H9 (cell line): ENCODE measurements at regions not wholly inside any gene's neighbourhood (a gene's known extent, or its start where the extent isn't known, plus 50 kb on each side); places are given as distances from the start of the nearest gene placed in this dataset.

Experiments
- DNase-seq: peaks from one replicate; pipeline ENCODE4 v3.0.0-alpha.2; 2017
- H2AFZ ChIP-seq: one replicate; pipeline ENCODE4 v1.6.1; 2013; ENCODE audit warnings: mild to moderate bottlenecking, low read length, control low read depth, moderate library complexity
- H2AK5ac ChIP-seq: 2 replicates; pipeline ENCODE4 v1.6.1; 2013; ENCODE audit warnings: low read length, control low read depth, mixed read lengths; ENCODE audit not compliant: insufficient read length
- H2BK120ac ChIP-seq: one replicate; pipeline ENCODE4 v1.6.1; 2013; ENCODE audit warnings: low read depth, mild to moderate bottlenecking, low read length, control low read depth, inconsistent platforms; ENCODE audit not compliant: poor library complexity, severe bottlenecking
- H2BK12ac ChIP-seq: 2 replicates; pipeline ENCODE4 v1.6.1; 2013; ENCODE audit warnings: low read length, control low read depth, mixed read lengths, low read depth; ENCODE audit not compliant: insufficient read length
- H2BK15ac ChIP-seq: 2 replicates; pipeline ENCODE4 v1.6.1; 2013; ENCODE audit warnings: low read depth, low read length, control low read depth
- H2BK20ac ChIP-seq: one replicate; pipeline ENCODE4 v1.6.1; 2013; ENCODE audit warnings: low read depth, mild to moderate bottlenecking, low read length, control low read depth, inconsistent platforms; ENCODE audit not compliant: poor library complexity, severe bottlenecking
- H2BK5ac ChIP-seq: 2 replicates; pipeline ENCODE4 v1.6.1; 2013; ENCODE audit warnings: low read length, control low read depth, mixed read lengths; ENCODE audit not compliant: insufficient read length
- H3K14ac ChIP-seq: 2 replicates; pipeline ENCODE4 v1.6.1; 2013; ENCODE audit warnings: low read length, control low read depth; ENCODE audit not compliant: insufficient read depth
- H3K18ac ChIP-seq: 2 replicates; pipeline ENCODE4 v1.6.1; 2013; ENCODE audit warnings: low read depth, mild to moderate bottlenecking, mixed read lengths, low read length, control low read depth; ENCODE audit not compliant: insufficient read length
- H3K23ac ChIP-seq: 2 replicates; pipeline ENCODE4 v1.6.1; 2013; ENCODE audit warnings: low read length, control low read depth, mixed read lengths, low read depth; ENCODE audit not compliant: insufficient read length
- H3K23me2 ChIP-seq: 2 replicates; pipeline ENCODE4 v1.6.1; 2013; ENCODE audit warnings: low read depth, mild to moderate bottlenecking, mixed read lengths, low read length, control low read depth; ENCODE audit not compliant: insufficient read length, poor library complexity, severe bottlenecking
- H3K27ac ChIP-seq: 2 replicates; pipeline ENCODE4 v1.5.1; 2013; ENCODE audit warnings: low read length, control low read depth, mixed read lengths, low read depth; ENCODE audit not compliant: insufficient read length
- H3K27me3 ChIP-seq: 2 replicates; pipeline ENCODE4 v1.6.1; 2013; ENCODE audit warnings: low read length, control low read depth, inconsistent platforms; ENCODE audit not compliant: insufficient read depth
- H3K4ac ChIP-seq: 2 replicates; pipeline ENCODE4 v1.6.1; 2013; ENCODE audit warnings: low read depth, mild to moderate bottlenecking, control low read depth, inconsistent platforms, low read length, moderate library complexity
- H3K4me1 ChIP-seq: 2 replicates; pipeline ENCODE4 v1.6.1; 2013; ENCODE audit warnings: low read length, control low read depth, inconsistent platforms; ENCODE audit not compliant: insufficient read depth
- H3K4me2 ChIP-seq: 2 replicates; pipeline ENCODE4 v1.6.1; 2013; ENCODE audit warnings: low read length, control low read depth, mixed read lengths; ENCODE audit not compliant: insufficient read length, insufficient read depth
- H3K56ac ChIP-seq: 2 replicates; pipeline ENCODE4 v1.6.1; 2013; ENCODE audit warnings: low read depth, mild to moderate bottlenecking, mixed read lengths, low read length, control low read depth; ENCODE audit not compliant: insufficient read length
- H3K79me1 ChIP-seq: 2 replicates; pipeline ENCODE4 v1.6.1; 2013; ENCODE audit warnings: low read depth, mild to moderate bottlenecking, moderate library complexity, low read length, control low read depth, inconsistent platforms; ENCODE audit not compliant: insufficient read depth, poor library complexity, severe bottlenecking
- H3K79me2 ChIP-seq: 2 replicates; pipeline ENCODE4 v1.6.1; 2013; ENCODE audit warnings: low read length, control low read depth, inconsistent platforms; ENCODE audit not compliant: insufficient read depth
- H3K9ac ChIP-seq: 2 replicates; pipeline ENCODE4 v1.6.1; 2013; ENCODE audit warnings: low read length, control low read depth, mixed read lengths; ENCODE audit not compliant: insufficient read length; ENCODE audit errors: extremely low read depth
- H3K9me3 ChIP-seq: one replicate; pipeline ENCODE4 v1.6.1; 2013; ENCODE audit warnings: low read depth, low read length, inconsistent platforms; ENCODE audit not compliant: control insufficient read depth
- H3T11ph ChIP-seq: one replicate; pipeline ENCODE4 v1.6.1; 2013; ENCODE audit warnings: mild to moderate bottlenecking, low read length, control low read depth, inconsistent platforms
- H4K20me1 ChIP-seq: one replicate; pipeline ENCODE4 v1.6.1; 2013; ENCODE audit not compliant: control insufficient read depth, insufficient read length, insufficient read depth
- H4K5ac ChIP-seq: 2 replicates; pipeline ENCODE4 v1.6.1; 2013; ENCODE audit warnings: low read depth, mild to moderate bottlenecking, mixed read lengths, low read length, control low read depth; ENCODE audit not compliant: insufficient read length
- H4K8ac ChIP-seq: replicated peaks from 2 replicates; pipeline ENCODE4 v1.6.1; 2013; ENCODE audit warnings: low read length, control low read depth, mixed read lengths, low read depth; ENCODE audit not compliant: insufficient read length
- H4K91ac ChIP-seq: 2 replicates; pipeline ENCODE4 v1.6.1; 2013; ENCODE audit warnings: low read depth, mild to moderate bottlenecking, moderate library complexity, mixed read lengths, low read length, control low read depth; ENCODE audit not compliant: insufficient read length
- H3K27ac Mint-ChIP-seq, 3 experiments: 2 replicates in 2 of 3; 3 replicates in 1 of 3; pipeline ENCODE4 v1.8.0; 2020 to 2021; ENCODE audit warnings: mixed read lengths in 3 of 3, mild to moderate bottlenecking in 1 of 3, moderate library complexity in 1 of 3
- H3K27me3 Mint-ChIP-seq: 2 replicates; pipeline ENCODE4 v1.8.0; 2021; ENCODE audit warnings: low read depth, mild to moderate bottlenecking, moderate library complexity, mixed read lengths
- H3K36me3 Mint-ChIP-seq, 3 experiments: 2 replicates in 2 of 3; 3 replicates in 1 of 3; pipeline ENCODE4 v1.8.0; 2020 to 2021; ENCODE audit warnings: low read depth in 3 of 3, mixed read lengths in 3 of 3; ENCODE audit not compliant: insufficient read depth in 1 of 3
- H3K4me1 Mint-ChIP-seq, 2 experiments: 2 replicates each; pipeline ENCODE4 v1.8.0; 2020; ENCODE audit warnings: mixed read lengths in 2 of 2
- H3K4me3 Mint-ChIP-seq, 2 experiments: 2 replicates in 1 of 2; 3 replicates in 1 of 2; pipeline ENCODE4 v1.8.0; 2020 to 2021; ENCODE audit warnings: mild to moderate bottlenecking in 2 of 2, mixed read lengths in 2 of 2, moderate library complexity in 1 of 2
- H3K9me3 Mint-ChIP-seq, 2 experiments: 2 replicates in 1 of 2; 3 replicates in 1 of 2; pipeline ENCODE4 v1.8.0; 2020; ENCODE audit warnings: mild to moderate bottlenecking in 2 of 2, mixed read lengths in 2 of 2, moderate library complexity in 1 of 2
- WGBS: extraction: QIAGEN DNeasy Blood & Tissue Kit; methylation state at CpG from one replicate; pipeline ENCODE4 v1.1.7; 2013; ENCODE audit warnings: missing lambda C conversion rate, low lambda C conversion rate, mixed read lengths; ENCODE audit not compliant: insufficient read length; ENCODE audit errors: extremely low coverage; 5-methylcytosine and 5-hydroxymethylcytosine counted together
- TF ChIP-seq, protein P1 (sequence below): fragments of 200-600 bp; sonication (generic); conservative IDR thresholded peaks from 3 replicates; pipeline ENCODE4 v1.8.0; 2021; ENCODE audit warnings: antibody characterized with exemption, mild to moderate bottlenecking

- Histone ChIP-seq H3K23ac (no peak overlapping the region), H2BK20ac (no peak overlapping the region), H3K18ac (no peak overlapping the region), H4K5ac (no peak overlapping the region), H2AK5ac (no peak overlapping the region), H2AFZ (peak overlapping the region; percentile 8), H3T11ph (no peak overlapping the region), H2BK5ac (no peak overlapping the region), H4K91ac (no peak overlapping the region), H3K56ac (no peak overlapping the region), H3K27ac (no peak overlapping the region), H3K79me2 (no peaks in the 10 kb centered on the region; the same call in 1 of the 2 replicates), H3K4me1 (peaks cover 4% of the 10 kb centered on the region; the same call in 1 of the 2 replicates), H4K8ac (no peak overlapping the region), H2BK120ac (no peak overlapping the region), H3K23me2 (no peaks in the 10 kb centered on the region), H3K79me1 (no peaks in the 10 kb centered on the region), H4K20me1 (no peaks in the 10 kb centered on the region), H2BK15ac (no peak overlapping the region), H3K4me2 (no peak overlapping the region), H3K4ac (no peak overlapping the region), H2BK12ac (no peak overlapping the region), H3K14ac (0 out of 2 replicates have a peak overlapping the region, but pooled peaks have one; percentile 24), H3K9ac (no peak overlapping the region), H3K27me3 (no peaks in the 10 kb centered on the region), H3K9me3 (no peaks in the 10 kb centered on the region)
- Mint-ChIP-seq H3K9me3 (no peaks in the 10 kb centered on the region; a peak in 1 of 5 replicates), H3K27ac (no peak overlapping the region), H3K36me3 (no peaks in the 10 kb centered on the region), H3K27me3 (no peaks in the 10 kb centered on the region), H3K4me3 (no peak overlapping the region), H3K4me1 (peaks cover 27 to 30% of the 10 kb centered on the region in 2 experiments)
- DNase-seq, result no peak
- no CpG with 5 or more reads among the region's 3 CpGs for WGBS
- TF ChIP-seq, protein P1, sequence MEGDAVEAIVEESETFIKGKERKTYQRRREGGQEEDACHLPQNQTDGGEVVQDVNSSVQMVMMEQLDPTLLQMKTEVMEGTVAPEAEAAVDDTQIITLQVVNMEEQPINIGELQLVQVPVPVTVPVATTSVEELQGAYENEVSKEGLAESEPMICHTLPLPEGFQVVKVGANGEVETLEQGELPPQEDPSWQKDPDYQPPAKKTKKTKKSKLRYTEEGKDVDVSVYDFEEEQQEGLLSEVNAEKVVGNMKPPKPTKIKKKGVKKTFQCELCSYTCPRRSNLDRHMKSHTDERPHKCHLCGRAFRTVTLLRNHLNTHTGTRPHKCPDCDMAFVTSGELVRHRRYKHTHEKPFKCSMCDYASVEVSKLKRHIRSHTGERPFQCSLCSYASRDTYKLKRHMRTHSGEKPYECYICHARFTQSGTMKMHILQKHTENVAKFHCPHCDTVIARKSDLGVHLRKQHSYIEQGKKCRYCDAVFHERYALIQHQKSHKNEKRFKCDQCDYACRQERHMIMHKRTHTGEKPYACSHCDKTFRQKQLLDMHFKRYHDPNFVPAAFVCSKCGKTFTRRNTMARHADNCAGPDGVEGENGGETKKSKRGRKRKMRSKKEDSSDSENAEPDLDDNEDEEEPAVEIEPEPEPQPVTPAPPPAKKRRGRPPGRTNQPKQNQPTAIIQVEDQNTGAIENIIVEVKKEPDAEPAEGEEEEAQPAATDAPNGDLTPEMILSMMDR, result no peak
These were observed 683.0 kb downstream of the DHX35 start for GRCh38 chr20:39645131-39645530.
